Naive thymus-derived CD8-positive, alpha-beta T cell (primary cell): ENCODE measurements at regions not wholly inside any gene's neighbourhood (a gene's known extent, or its start where the extent isn't known, plus 50 kb on each side); places are given as distances from the start of the nearest gene placed in this dataset.

Experiments used
- ATAC-seq, 2 donors: fragments of 150-1000 bp; cut with Tn5 transposase in 1 of 2; sonication (Bioruptor Pico), chemical (Tn5 transposase) in 1 of 2; 1 replicate in 1 of 2; 2 replicates in 1 of 2; pipeline ENCODE4 v1.10.0; 2021; ENCODE audit warnings: mild to moderate bottlenecking in 2 of 2, moderate library complexity in 2 of 2
- POLR2A ChIA-PET: fragments of 350-600 bp; sonication (Branson Sonifier 250); formaldehyde crosslinking; loops from one replicate; lab custom pipeline; 2021; ENCODE audit warnings: antibody characterized with exemption; lab: Charles Lee
- DNase-seq, 10 donors: peaks; one replicate each; pipeline versions ENCODE4 v3.0.0 to v3.0.0-alpha.2; 2020 to 2022
- H3K27ac Mint-ChIP-seq, 10 donors: one replicate each; pipeline ENCODE4 v1.8.0; 2020 to 2022; ENCODE audit warnings: mild to moderate bottlenecking in 10 of 10, mixed read lengths in 10 of 10, moderate library complexity in 4 of 10, inconsistent platforms in 1 of 10
- H3K27me3 Mint-ChIP-seq, 5 donors: one replicate each; pipeline ENCODE4 v1.8.0; 2021 to 2022; ENCODE audit warnings: mixed read lengths in 5 of 5
- H3K36me3 Mint-ChIP-seq, 3 donors: one replicate each; pipeline ENCODE4 v1.8.0; 2020 to 2022; ENCODE audit warnings: mixed read lengths in 3 of 3, mild to moderate bottlenecking in 2 of 3, inconsistent platforms in 1 of 3
- H3K4me1 Mint-ChIP-seq, 4 donors: one replicate each; pipeline ENCODE4 v1.8.0; 2021 to 2022; ENCODE audit warnings: mixed read lengths in 4 of 4
- H3K4me3 Mint-ChIP-seq, 10 donors: one replicate each; pipeline ENCODE4 v1.8.0; 2020 to 2022; ENCODE audit warnings: mild to moderate bottlenecking in 10 of 10, mixed read lengths in 10 of 10, moderate library complexity in 6 of 10, inconsistent platforms in 1 of 10
- H3K9me3 Mint-ChIP-seq, 9 donors: one replicate each; pipeline ENCODE4 v1.8.0; 2020 to 2022; ENCODE audit warnings: mixed read lengths in 9 of 9, mild to moderate bottlenecking in 3 of 9, inconsistent platforms in 1 of 9, moderate library complexity in 1 of 9

GRCh38 chr18:38473535-38473934, 907.9 kb upstream of the CELF4 start:
- POLR2A ChIA-PET = no interaction called here
- ATAC-seq = no peak
- H3K27me3 Mint-ChIP-seq = peaks cover 0 to 8% (median 0%) of the 10 kb centered on the region in 5 donors
- no peak overlapping the region for H3K27ac Mint-ChIP-seq
- no peak for DNase-seq
- peaks cover 0 to 5% (median 1%) of the 10 kb centered on the region in 9 donors for H3K9me3 Mint-ChIP-seq
- H3K4me1 Mint-ChIP-seq = no peaks in the 10 kb centered on the region
- H3K4me3 Mint-ChIP-seq = no peak overlapping the region
- no peaks in the 10 kb centered on the region for H3K36me3 Mint-ChIP-seq

GRCh38 chr18:38470421-38470820, 904.8 kb upstream of the CELF4 start:
- Mint-ChIP-seq H3K9me3 (peaks cover 0 to 3% (median 0%) of the 10 kb centered on the region in 9 donors), H3K4me1 (no peaks in the 10 kb centered on the region), H3K4me3 (no peak overlapping the region), H3K27ac (no peak overlapping the region), H3K36me3 (no peaks in the 10 kb centered on the region), H3K27me3 (peaks cover 0 to 8% (median 0%) of the 10 kb centered on the region in 5 donors)
- ATAC-seq = no peak
- DNase-seq = no peak
- POLR2A ChIA-PET = no interaction called here

- ATAC-seq (no peak), DNase-seq (no peak)
- no peaks in the 10 kb centered on the region for H3K36me3 Mint-ChIP-seq
- peaks cover 0 to 14% (median 0%) of the 10 kb centered on the region in 9 donors for H3K9me3 Mint-ChIP-seq
- no peaks in the 10 kb centered on the region for H3K4me1 Mint-ChIP-seq
- no peak overlapping the region for H3K27ac Mint-ChIP-seq
- H3K4me3 Mint-ChIP-seq = no peak overlapping the region
- H3K27me3 Mint-ChIP-seq = peaks cover 0 to 8% (median 0%) of the 10 kb centered on the region in 5 donors
- POLR2A ChIA-PET = no interaction called here
Measured at GRCh38 chr18:38466426-38466825, 900.8 kb upstream of the CELF4 start.

- H3K4me3 Mint-ChIP-seq = no peak overlapping the region
- ATAC-seq (no peak), DNase-seq (no peak)
- no peaks in the 10 kb centered on the region for H3K4me1 Mint-ChIP-seq
- H3K27me3 Mint-ChIP-seq = peaks cover 0 to 4% (median 0%) of the 10 kb centered on the region in 5 donors
- POLR2A ChIA-PET = no interaction called here
- H3K9me3 Mint-ChIP-seq = peaks cover 0 to 17% (median 0%) of the 10 kb centered on the region in 9 donors
- no peaks in the 10 kb centered on the region for H3K36me3 Mint-ChIP-seq
- H3K27ac Mint-ChIP-seq = no peak overlapping the region
Measured at GRCh38 chr18:38464024-38464423, 898.4 kb upstream of the CELF4 start.

GRCh38 chr18:38460657-38461056, 895.1 kb upstream of the CELF4 start:
- no peak for DNase-seq
- Mint-ChIP-seq H3K4me3 (no peak overlapping the region), H3K4me1 (no peaks in the 10 kb centered on the region), H3K27me3 (no peaks in the 10 kb centered on the region), H3K36me3 (no peaks in the 10 kb centered on the region), H3K9me3 (peaks cover 0 to 20% (median 0%) of the 10 kb centered on the region in 9 donors), H3K27ac (no peak overlapping the region)
- no peak for ATAC-seq
- POLR2A ChIA-PET = no interaction called here

- peaks cover 0 to 11% (median 0%) of the 10 kb centered on the region in 9 donors for H3K9me3 Mint-ChIP-seq
- ATAC-seq = no peak
Measured at GRCh38 chr18:38459131-38459994, 893.8 kb upstream of the CELF4 start.

GRCh38 chr18:38458698-38459097, 893.1 kb upstream of the CELF4 start:
- Mint-ChIP-seq H3K9me3 (peaks cover 0 to 10% (median 0%) of the 10 kb centered on the region in 9 donors), H3K27ac (no peak overlapping the region), H3K27me3 (no peaks in the 10 kb centered on the region), H3K36me3 (no peaks in the 10 kb centered on the region), H3K4me3 (no peak overlapping the region), H3K4me1 (no peaks in the 10 kb centered on the region)
- POLR2A ChIA-PET = no interaction called here
- ATAC-seq (no peak), DNase-seq (no peak)

More at GRCh38 chr18:38459131-38459994, 893.8 kb upstream of the CELF4 start:
- DNase-seq = no peak
- Mint-ChIP-seq H3K36me3 (no peaks in the 10 kb centered on the region), H3K4me1 (no peaks in the 10 kb centered on the region), H3K27ac (no peak overlapping the region), H3K4me3 (no peak overlapping the region), H3K27me3 (no peaks in the 10 kb centered on the region)
- POLR2A ChIA-PET = no interaction called here

GRCh38 chr18:38456253-38456652, 890.7 kb upstream of the CELF4 start:
- Mint-ChIP-seq H3K36me3 (no peaks in the 10 kb centered on the region), H3K9me3 (peaks cover 0 to 10% (median 0%) of the 10 kb centered on the region in 9 donors), H3K4me3 (no peak overlapping the region), H3K4me1 (peaks cover 0 to 2% (median 0%) of the 10 kb centered on the region in 4 donors), H3K27me3 (no peaks in the 10 kb centered on the region), H3K27ac (no peak overlapping the region)
- DNase-seq (no peak), ATAC-seq (no peak)
- POLR2A ChIA-PET = no interaction called here

- no peak overlapping the region for H3K27ac Mint-ChIP-seq
- H3K27me3 Mint-ChIP-seq = no peaks in the 10 kb centered on the region
- DNase-seq (no peak), ATAC-seq (no peak)
- H3K4me3 Mint-ChIP-seq = no peak overlapping the region
- H3K4me1 Mint-ChIP-seq = peaks cover 0 to 2% (median 0%) of the 10 kb centered on the region in 4 donors
- H3K9me3 Mint-ChIP-seq = peaks cover 0 to 13% (median 0%) of the 10 kb centered on the region in 9 donors
- no peaks in the 10 kb centered on the region for H3K36me3 Mint-ChIP-seq
- POLR2A ChIA-PET = no interaction called here
Measured at GRCh38 chr18:38454764-38455469, 889.3 kb upstream of the CELF4 start.

GRCh38 chr18:38453880-38454279, 888.3 kb upstream of the CELF4 start:
- no peak overlapping the region for H3K4me3 Mint-ChIP-seq
- POLR2A ChIA-PET = no interaction called here
- no peaks in the 10 kb centered on the region for H3K36me3 Mint-ChIP-seq
- ATAC-seq (no peak), DNase-seq (no peak)
- no peaks in the 10 kb centered on the region for H3K27me3 Mint-ChIP-seq
- H3K9me3 Mint-ChIP-seq = peaks cover 0 to 12% (median 0%) of the 10 kb centered on the region in 9 donors
- H3K27ac Mint-ChIP-seq = no peak overlapping the region
- peaks cover 0 to 2% (median 0%) of the 10 kb centered on the region in 4 donors for H3K4me1 Mint-ChIP-seq

- Mint-ChIP-seq H3K27ac (no peak overlapping the region), H3K27me3 (peaks cover 0 to 2% (median 0%) of the 10 kb centered on the region in 5 donors), H3K36me3 (no peaks in the 10 kb centered on the region), H3K9me3 (peaks cover 0 to 11% (median 0%) of the 10 kb centered on the region in 9 donors), H3K4me1 (peaks cover 0 to 2% (median 0%) of the 10 kb centered on the region in 4 donors), H3K4me3 (no peak overlapping the region)
- POLR2A ChIA-PET = no interaction called here
- DNase-seq (no peak), ATAC-seq (no peak)
Measured at GRCh38 chr18:38450876-38451275, 885.3 kb upstream of the CELF4 start.

GRCh38 chr18:38445804-38446145, 880.2 kb upstream of the CELF4 start:
- no peak for ATAC-seq

More at GRCh38 chr18:38445804-38446145, 880.2 kb upstream of the CELF4 start:
- Mint-ChIP-seq H3K9me3 (peaks cover 0 to 7% (median 0%) of the 10 kb centered on the region in 9 donors), H3K36me3 (no peaks in the 10 kb centered on the region), H3K27me3 (peaks cover 0 to 4% (median 0%) of the 10 kb centered on the region in 5 donors), H3K27ac (no peak overlapping the region), H3K4me3 (no peak overlapping the region), H3K4me1 (no peaks in the 10 kb centered on the region)
- no peak for DNase-seq
- POLR2A ChIA-PET = no interaction called here
